ENCODE measurements at regions not wholly inside any gene's neighbourhood (a gene's known extent, or its start where the extent isn't known, plus 50 kb on each side); places are given as distances from the start of the nearest gene placed in this dataset.

DNA sequence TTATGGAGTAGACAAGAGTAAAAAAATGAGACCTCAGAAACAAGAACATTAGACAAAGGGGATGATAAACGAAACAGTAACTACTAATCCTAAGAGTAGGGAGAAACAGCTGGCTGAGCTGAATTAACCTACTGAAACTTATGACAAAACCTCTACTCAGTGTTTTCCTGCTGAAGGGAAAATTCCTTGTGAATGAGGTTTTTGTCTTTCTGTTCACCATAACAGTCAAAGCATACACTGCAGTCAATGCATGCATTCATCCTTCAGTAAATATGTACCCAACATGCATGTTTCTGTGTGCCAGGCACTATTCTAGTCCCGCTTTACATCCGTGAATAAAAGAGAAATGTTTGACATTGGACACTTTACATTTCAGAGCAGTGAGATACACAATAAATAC, 805.6 kb upstream of the KLHL29 start:
- no peak for TF ChIP-seq EZH2 (IDR thresholded peaks at IDR 0.05)
- no peak for TF ChIP-seq POLR2AphosphoS5 (IDR thresholded peaks at IDR 0.05; ENCODE audit: borderline replicate concordance, low read depth, low read length)

Data from SK-N-MC (cell line).